NOMO-1 (cell line): ENCODE measurements at regions not wholly inside any gene's neighbourhood (a gene's known extent, or its start where the extent isn't known, plus 50 kb on each side); places are given as distances from the start of the nearest gene placed in this dataset.
A peak's percentile ranks its signal among the peaks of the same experiment; 100 is the strongest.

Experiments
- DNase-seq, 2 experiments: peaks; one replicate each; lab custom pipeline; 2025; ENCODE audit not compliant: unreplicated experiment in 2 of 2; lab: John Stamatoyannopoulos, UW

DNA sequence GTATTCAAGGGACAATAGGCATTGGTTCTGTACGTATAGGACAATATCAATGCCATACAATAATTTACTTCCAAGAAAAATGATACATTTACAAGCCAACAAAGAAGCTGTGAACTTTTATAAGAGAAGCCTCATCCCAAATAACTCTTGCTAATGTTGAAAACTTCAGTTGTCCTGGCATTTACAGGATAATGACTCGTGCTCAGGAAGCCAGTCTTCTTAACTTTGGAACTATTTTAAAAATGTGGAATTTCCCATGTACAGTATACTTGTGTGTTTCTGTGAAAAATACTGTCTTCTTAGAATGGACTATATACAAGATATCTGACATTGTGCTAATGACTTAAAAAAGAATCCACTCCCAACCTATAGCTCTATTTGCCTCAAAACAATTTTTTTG, 1479.3 kb upstream of the CDH9 start:
- DNase-seq, result no peak

DNA sequence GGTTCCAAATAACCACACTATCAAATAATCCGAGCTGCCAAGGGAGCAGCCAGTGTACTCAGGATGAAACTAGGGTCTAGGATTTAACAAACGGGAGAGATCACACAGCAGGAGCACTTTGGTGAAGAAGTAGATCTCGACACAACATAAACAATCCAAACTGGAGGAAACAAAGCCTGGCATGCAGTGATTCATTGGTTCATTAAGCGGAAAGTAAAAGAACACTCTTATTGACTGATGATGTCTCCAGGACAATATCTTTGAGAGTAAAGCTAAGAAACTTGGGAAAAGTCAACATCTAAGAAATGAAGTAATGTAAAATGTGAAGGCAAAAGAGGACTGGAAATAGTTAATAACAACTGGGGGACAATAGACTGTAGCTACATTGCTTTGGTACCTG, 1478.3 kb upstream of the CDH9 start:
- no peak for DNase-seq

DNA sequence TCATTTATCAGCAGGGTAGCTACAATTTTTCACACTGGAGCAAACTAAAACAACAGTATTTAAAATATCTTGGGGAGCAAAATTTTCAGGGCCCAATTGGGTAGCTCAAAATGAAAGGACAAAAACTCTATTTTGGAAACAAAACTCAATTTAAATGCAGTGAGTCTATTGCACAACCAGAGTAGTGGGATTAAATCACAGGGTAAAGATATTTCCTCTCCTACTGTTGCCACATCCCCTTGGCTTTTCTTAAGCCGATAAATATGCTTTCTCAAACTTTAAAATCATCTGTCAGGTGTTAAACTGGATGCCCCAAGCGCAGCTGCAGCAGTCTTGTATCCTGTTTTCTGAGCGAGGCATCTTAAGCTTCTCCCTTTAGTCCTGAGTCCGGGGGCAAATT, 1474.3 kb upstream of the CDH9 start:
- DNase-seq, result no peak

DNA sequence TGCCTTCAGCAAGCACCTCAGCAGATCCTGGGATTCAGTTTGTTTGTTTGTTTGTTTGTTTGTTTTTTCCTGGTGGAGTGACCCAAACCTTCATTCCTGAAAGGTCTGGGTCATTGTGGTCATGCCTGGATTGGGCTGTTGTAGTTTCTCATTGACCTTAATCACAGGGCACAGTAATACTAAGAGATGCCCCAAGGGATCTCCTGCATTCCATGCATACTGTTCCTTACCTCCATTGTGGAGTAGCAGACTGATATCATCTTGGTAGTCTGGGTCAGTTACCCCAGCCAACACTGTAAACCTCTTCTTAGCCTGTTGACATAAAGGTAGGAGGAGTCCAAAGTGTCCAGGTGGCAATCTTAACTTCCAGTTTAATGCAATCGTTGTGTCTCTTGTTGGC, 1466.7 kb upstream of the CDH9 start:
- no peak for DNase-seq

DNA sequence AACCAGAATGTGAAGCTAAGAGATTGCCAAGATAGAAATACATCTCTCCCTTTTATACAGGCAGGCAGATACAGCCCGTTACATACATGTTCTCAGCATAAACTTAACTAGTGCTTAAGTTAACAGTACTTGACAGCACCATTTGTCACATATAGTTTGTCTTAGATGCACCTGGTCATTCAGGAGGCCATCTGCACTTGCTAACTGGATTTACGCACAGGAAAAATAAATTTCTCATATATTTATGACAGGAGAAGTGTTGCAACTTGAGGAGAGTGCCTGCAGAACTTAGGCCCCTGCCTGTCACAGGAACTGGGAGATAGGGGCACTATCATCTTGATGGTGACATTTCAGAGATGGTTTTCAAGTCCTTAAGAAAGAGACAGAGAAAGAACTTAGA, 1462.1 kb upstream of the CDH9 start:
- DNase-seq, result no peak

DNA sequence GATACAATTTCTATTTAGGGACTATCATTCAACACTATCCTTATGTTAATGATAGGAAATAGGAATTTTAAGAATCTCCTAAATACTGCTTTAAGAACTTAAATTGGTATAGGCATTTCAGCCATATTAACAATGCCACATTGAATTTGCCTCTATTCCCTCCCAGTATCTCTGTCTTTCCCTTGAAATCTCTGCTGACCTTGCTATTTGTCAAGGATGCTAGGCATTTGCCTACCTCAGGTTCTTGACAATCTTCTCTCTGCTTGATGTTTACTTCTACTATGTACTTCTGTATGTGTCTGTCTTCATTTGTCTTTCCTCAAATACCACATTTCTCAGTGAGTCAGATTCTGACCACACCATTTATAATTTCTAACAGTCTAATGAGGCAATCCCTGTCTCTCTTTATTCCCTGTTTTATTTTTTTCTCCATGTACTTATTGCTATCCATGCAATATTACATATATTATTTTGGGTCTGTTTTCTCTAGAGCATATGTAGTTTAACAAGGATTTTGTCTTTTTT, 1461.4 kb upstream of the CDH9 start:
- no peak for DNase-seq

DNA sequence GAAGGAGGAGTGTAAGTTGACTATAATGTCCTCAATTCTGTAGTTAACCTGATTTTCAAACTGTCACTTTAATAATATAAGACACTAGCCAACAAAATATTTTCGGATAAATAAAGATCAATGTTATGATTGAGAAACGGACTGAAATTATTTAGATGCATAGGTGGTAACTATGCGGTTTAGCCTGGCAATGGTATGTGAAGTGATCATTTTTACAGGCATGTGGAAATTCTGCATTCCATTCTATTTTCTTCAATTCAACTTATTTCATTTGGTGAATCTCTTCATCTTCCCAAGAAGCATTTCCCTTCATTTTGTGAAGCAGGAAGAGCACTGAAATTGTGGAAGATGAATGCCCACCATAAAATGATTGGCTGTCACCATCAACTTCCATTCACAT, 1457.5 kb upstream of the CDH9 start:
- DNase-seq, result no peak

DNA sequence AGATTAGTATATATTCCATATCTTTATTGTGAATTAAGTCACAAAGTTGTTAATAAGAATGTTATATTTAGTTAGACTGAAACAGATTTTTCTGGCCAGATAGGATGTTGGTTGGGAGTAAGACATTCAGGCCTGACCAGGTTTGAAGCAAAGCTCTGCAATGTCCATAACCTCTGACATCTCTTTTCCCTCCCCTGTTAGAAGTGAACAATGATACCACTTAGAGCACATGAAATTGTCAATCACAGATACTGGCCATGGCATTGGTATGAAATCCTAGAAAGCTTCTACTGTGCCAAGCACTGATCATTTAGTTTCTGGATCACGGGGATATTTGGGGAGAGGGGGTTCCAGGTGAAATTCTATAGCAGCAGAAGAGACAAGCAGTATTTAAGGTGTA, 1455.1 kb upstream of the CDH9 start:
- no peak for DNase-seq

DNA sequence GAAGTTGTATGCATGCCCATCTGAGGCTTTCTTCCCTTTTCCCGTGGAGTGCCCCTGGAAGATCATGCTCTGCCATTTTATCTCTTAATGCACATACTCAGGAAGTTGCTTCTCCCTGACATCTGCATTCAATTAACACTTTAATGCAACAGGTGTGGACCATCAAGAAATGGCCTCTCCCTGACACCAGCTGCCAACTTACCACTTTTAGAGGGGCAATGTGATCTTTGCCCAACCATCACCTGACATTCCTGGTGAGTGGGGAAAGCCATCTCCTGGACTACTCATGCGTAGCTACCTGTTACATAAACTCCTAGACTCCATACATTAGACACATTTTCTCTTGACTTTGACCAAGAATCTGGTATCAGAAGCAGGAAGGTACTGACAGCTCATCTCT, 1450.4 kb upstream of the CDH9 start:
- no peak for DNase-seq

DNA sequence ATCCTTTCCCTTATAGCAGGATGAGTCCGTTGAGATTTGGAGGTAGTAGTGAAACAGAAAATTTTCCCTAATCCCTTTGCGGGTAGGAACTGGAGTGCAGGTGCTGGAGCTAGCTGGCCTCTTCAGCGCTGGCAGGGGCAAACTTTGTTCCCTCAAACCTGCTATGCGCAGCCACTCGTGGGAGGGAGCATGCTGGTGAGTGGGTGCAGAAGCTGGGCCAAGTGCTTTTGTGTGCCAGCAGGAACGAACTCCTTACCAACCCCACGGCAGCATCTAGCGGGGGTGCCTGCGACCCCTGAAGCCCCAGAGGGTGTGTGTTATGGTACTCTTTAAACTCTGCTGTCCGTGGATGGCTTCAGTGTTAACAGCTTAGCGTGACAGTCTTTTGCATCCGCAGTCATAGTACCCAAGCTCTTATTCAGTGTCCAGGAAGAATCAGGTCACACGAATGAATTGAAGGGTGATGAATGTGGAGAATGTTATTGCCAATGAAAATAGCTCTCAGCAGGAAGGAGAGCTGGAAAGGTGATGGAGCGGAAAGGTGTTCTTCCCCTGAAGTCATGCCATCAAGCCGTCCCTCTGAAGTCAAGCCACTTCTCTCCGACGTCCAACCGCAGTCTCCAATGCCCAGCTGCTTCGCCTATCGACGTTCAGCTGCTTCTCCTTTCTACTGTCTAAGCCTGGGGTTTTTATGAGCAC, 1445.1 kb upstream of the CDH9 start:
- no peak for DNase-seq

DNA sequence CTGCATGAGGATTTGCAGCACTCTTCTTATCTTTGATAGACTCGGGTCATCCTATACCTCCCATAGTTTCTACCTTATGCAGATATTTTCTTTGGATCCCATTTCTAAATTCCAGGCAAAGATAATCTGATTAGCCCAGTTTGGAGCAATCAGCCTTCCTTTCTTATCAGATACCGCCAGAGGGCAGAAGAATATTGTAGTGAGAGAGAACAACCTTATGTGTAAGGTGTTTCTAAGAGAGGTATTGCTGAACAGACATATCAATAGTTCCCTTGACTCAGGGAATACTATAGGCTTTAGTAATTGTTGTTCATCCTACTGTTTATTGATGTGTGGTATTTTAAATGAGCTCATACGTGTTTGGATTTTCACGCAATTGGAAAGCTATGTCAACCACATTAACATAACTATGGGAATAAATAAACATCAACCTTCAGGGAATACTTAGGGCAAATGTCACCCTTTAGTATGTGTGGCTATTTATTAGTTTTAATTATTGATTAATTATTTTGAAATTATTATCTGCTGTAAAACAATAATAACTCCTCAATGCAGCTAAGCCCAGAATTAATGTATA, 1435.2 kb upstream of the CDH9 start:
- DNase-seq, result no peak

DNA sequence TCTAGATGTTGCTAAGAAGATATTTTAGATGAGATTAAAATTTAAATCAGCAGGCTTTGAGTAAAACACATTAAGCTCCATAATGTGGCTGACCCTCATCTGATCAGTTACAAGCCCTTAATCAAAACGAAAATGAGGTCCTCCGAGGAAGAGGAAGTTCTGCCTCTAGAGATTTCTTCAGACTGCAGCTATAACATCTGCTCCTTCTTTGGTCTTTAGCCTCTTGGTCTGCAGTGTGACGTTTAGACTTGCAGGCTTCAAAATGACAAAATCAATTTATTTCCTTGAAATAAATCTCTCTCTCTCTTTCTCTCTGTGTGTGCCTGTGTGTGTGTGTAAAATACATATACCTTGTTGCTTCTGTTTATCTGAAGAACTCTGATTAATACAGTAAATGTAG, 1429.8 kb upstream of the CDH9 start:
- peak; percentile 67 to 87 for DNase-seq

DNA sequence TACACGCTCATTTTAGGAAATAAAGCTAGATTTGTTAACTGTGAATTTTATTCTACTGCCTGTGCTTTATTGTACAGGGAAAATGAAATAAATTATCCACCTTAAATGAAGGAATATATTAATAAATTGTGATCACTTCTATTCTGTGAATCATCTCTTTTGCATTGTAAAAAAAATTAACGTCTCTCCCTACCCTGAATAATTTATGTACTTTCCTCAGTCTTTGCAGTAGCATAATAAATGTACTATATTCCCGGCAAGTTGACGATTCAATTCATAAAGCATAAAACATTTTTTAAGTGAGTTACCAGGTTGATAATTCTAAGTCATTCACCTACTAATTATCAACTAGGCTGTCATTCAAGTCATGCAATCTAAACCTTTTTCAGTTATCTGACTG, 1425.3 kb upstream of the CDH9 start:
- DNase-seq, result no peak

DNA sequence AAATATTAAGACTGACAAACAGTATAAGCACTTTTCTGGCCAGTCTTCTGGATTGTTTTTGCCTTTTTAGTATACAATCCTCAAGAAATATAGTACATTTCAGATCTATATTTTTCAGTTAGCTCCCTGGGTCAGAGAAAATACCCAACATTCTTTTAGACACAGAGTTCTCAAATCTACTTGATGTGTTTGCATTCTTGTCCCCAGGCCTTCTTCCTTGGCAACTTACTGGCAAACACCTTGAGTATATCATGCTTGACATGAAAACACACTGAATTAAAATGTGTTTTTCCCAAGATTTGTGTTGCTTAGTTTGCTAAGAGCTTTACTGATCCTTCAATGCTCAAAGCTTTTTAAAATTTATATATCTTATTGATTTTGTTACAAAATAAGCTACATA, 1413.1 kb upstream of the CDH9 start:
- no peak for DNase-seq

DNA sequence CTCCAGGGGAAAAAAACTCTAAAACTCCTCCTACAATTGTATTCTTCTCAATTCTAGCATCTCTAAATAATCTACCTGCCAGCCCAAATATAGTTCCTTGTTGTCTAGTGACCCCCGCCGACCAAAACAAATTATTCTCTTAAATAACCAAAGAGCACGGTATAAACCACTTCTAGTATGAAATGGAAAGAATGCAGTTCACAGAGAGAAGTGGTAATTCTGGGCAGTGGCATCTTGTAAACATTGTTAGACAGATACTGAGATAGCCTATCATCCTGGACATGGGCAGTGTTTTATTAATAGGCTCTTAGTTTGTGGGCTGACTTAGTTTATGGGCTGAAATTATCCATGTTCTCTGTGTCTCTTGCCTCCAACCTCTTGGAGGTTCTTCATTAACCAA, 1412.6 kb upstream of the CDH9 start:
- DNase-seq, result no peak

DNA sequence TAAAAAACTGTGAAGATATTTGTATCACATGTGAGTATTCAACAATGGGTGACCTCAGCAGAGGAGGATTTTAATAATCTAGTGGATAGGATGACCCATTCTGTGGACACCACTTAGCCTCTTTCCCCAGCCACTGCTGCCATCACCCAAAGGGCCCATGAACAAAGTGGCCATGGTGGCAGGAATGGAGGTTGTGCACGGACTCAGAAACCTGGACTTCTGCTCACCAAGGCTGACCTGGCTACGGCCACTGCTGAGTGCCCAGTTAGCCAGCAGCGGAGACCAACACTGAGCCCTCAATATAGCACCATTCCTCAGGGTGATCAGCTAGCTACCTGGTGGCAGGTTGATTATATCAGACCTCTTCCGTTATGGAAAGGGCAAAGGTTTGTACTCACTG, 1410.4 kb upstream of the CDH9 start:
- DNase-seq, result no peak

DNA sequence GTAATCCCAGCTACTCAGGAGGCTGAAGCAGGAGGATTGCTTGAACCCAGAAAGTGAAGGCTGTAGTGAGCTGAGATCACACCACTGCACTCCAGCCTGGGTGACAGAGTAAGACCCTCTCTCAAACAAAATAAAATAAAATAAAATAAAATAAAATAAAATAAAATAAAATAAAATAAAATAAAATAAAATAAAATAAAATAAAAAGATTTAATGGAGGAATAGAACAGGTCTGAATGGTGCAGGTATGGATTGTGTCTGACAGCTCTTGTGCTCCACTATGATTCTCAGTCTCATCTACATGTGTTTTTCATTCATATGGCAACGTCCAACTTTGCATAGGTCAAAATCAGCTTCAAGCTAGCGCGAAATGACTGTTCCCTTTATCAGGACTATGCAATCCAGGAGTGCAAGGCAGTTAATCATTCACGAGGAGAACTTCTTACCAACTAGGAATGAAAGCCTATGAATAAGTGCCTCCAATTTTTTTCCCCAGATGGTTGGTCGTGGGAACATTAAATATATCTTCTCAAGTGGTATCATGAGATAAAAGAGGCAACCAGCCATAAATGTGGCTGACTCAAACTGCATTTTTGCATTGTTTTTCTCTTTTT, 1392.3 kb upstream of the CDH9 start:
- DNase-seq, result no peak

DNA sequence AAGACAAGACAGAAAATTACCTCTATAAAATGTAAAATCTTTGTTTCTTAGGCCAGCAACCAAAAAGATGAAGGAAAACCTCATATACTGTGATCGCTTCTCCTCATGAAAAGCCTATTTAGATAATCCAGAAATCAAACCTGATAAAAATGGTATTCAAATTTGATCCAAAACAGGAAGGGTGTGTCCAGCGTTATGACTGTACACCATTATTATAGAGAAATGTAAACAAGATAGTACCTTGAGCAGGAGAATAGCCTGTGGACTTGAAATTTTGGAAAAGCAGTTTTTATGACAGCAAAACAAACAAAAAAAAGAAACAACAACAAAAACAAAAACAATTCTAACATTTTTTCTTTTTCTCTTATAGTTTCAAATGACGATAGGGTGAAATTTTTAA, 1382.8 kb upstream of the CDH9 start:
- DNase-seq, result no peak

DNA sequence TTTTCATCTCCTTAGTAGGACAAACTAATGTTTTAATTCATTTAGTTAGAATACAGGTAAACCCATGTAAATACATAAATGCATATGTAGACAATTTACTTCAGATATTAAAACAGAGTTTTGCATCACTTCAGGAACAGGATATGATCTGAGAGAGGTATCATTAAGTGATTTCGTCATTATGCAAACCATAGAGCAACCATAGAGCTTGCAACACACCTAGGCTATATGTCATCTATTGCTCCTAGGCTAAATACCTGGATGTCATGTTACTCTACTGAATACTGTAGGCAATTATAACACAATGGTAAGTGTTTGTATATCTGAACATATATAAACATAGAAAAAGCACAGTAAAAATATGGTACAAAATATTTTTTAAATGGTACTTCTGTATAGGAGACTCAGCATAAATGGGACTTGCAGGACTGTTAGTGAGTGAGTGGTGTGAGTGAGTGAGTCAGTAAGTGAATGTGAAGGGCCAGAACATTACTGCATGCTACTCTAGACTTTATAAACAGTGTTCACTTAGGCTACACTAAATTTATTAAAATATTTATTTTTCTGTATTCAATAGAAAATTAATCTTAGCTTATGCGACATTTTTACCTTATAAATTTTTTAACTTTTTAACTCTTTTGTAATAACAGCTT, 1377.5 kb upstream of the CDH9 start:
- DNase-seq, result no peak

DNA sequence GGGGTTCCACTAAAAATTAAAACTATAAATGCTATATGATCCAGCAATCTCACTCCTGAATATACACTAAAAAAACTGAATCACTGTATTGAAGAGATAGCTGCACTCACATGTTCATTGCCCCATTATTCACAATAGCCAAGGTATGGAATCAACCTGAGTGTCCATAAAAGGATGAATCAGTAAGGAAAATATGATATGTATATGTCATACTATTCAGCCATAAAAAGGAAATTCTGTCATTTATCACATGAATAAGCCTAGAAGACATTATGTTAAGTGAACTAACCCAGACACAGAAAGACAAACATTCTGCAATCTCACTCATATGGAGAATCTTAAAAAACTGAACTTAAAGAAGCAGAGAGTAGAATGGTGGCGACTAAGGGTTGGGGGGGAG, 1376.2 kb upstream of the CDH9 start:
- DNase-seq, result no peak

DNA sequence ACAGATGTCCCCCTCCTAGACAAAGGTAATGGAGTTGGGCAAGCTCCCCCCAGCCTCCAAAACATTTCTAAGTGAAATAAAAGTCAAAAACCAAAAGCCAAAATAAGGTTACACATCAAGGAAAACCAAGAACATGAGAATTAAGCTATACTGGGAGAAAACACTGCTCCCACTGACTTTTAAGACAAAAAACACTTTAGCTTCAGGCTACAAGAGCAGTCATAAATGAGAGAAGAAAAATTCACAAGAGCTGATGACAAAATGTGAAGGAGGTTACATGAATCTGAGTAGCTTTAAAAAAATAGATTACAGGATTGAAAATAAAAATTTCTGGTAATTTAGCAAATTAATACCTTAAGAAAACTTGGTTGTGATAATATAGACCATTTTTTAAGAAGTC, 1370.3 kb upstream of the CDH9 start:
- no peak for DNase-seq

DNA sequence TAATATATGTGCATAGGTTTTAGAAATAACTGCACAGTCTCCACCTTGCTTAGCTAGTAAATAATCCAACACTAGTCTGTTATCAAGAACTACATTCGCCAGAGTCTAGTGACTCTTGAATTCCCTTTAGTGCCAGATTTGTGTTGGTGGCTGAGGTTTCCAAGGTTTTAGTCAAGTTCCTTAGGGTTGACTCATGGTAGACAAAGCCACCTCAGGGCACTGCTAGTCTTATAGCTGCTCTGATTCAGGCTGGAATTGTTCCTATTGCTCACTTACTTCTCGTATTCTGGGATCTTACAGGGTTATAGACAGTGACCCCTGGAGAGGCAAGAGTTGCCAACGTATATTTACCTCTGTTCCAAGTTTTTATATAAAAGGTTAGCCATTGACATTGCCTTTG, 1369.8 kb upstream of the CDH9 start:
- DNase-seq, result no peak
